ENCODE measurements at regions not wholly inside any gene's neighbourhood (a gene's known extent, or its start where the extent isn't known, plus 50 kb on each side); places are given as distances from the start of the nearest gene placed in this dataset.
"Not testable (repeated sequence)": the region's sequence is repeated elsewhere in the genome, so short reads cannot be mapped to it uniquely, and the experiment has no call there.

DNA sequence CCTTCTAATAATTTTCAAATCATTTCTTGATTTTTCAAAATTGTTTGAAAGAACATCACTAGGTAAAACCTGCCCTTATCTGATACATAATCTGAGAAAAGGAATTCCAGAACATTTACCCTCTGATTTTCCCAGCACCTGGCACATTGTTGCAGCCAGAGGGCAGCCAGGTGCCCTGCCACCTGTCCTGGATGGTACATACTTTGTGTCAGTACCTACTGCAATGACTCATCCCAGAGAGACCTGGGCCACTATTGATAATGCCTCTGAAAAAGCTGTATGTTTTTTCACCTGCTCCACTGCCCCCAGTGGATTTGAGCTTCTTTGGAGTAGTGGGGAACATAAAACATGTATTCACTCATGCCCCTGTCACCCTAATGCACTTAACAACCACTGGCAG is 648.9 kb upstream of the GBE1 start:
- no peak for DNase-seq

GRCh38 chr3:82409842-82410241 is 648.4 kb upstream of the GBE1 start:
- ATAC-seq: no peak

More for the DNA sequence above, 648.9 kb upstream of the GBE1 start:
- no peak for ATAC-seq

GRCh38 chr3:82392203-82392775 is 630.8 kb upstream of the GBE1 start:
- ATAC-seq: no peak
- DNase-seq: no peak

More at GRCh38 chr3:82409842-82410241, 648.4 kb upstream of the GBE1 start:
- no peak for DNase-seq

DNA sequence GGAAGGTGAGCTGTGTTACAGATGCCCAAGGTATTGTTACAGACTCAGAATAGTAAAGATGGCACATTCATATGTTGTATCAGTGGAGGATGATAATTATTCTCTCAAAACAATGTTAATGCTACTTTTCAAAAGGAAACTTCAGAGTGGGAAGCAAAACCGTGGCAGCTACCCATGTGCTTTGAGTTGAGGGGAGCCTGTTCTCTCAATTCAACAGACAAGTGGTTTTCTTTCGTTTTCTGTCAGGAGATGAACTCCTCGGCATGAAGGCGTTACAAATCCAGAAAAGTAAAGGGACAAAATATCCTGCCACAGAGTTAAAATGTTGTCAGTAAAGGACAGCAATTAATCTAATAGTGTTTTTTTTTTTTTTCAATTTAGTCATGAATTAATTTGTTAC is 629.4 kb upstream of the GBE1 start:
- no peak for ATAC-seq

DNA sequence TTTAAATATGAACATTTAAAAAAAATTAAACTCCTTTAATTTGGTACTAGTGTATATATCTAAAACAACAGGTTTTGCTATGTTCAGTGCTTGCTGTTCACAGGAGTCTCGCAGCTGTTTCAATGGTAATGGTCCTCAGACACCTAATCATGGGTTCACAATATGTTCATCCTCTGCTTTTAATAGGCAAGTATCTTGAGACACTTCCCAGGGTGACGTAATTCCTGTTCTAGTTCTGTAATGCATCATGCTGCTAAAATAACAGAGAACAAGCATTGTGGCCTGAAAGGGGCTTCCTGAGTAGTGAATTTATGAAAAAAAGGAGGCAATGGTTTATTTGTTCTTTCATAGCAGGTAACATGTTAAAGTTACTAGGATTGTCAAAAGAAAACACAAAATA is 625.2 kb upstream of the GBE1 start:
- DNase-seq: no peak
- no peak for ATAC-seq

More for the DNA sequence above, 629.4 kb upstream of the GBE1 start:
- no peak for DNase-seq

- no peak for DNase-seq
- ATAC-seq: no peak
Measured at GRCh38 chr3:82384181-82384580, 622.7 kb upstream of the GBE1 start.

GRCh38 chr3:82382831-82383230 is 621.4 kb upstream of the GBE1 start:
- no peak for ATAC-seq
- DNase-seq: no peak

- DNase-seq (no peak), ATAC-seq (no peak)
Measured at GRCh38 chr3:82378392-82378791, 616.9 kb upstream of the GBE1 start.

DNA sequence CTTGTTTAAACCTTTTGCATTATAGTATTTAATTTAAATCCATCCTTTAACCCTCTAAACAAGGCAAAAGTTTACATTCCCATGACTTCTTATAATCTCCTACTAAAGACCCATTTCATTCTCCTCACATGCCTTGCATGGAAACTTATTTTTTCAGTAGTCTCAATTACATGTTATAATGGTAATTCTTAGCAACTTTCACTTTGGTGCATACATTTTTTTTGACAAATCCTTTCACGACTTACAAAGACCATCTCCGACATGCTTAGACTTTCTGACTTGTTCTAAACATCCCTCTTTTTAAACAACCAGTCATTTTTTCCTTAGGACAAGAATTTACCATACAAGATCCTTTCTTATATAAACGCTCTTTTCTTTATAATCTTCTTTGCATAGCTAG is 615.4 kb upstream of the GBE1 start:
- ATAC-seq (no peak), DNase-seq (no peak)

DNA sequence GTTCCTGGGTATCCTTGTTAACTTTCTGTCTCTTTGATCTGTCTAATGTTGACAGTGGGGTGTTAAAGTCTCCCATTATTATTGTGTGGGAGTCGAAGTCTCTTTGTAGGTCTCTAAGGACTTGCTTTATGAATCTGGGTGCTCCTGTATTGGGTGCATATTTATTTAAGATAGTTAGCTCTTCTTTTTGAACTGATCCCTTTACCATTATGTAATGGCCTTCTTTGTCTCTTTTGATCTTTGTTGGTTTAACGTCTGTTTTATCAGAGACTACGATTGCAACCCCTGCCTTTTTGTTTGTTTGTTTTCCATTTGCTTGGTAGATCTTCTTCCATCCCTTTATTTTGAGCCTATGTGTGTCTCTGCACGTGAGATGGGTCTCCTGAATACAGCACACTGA is 612.4 kb upstream of the GBE1 start:
- not testable (repeated sequence) for ATAC-seq, DNase-seq

DNA sequence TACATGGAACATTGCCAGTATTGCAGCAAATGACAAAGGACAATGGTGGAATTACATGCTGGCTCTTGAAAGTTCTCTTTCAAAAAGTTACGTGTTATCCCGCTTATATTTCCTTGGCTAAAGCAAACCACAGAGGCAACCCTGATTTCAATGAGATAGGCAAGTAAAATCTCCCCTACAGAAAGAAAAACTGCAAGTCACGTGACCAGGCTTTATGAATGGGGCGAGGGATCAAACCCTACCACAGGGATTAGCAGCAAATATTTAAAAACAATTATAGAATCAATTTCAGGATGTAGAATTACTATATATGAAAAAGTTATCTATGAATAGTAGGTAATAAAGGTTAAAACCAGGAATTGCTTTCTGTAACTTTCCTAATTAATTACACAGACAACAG is 603.4 kb upstream of the GBE1 start:
- DNase-seq: no peak
- ATAC-seq: no peak

- ATAC-seq (no peak), DNase-seq (no peak)
Measured at GRCh38 chr3:82363131-82363530, 601.7 kb upstream of the GBE1 start.

GRCh38 chr3:82355228-82355627 is 593.8 kb upstream of the GBE1 start:
- no peak for DNase-seq
- no peak for ATAC-seq

GRCh38 chr3:82354228-82354627 is 592.8 kb upstream of the GBE1 start:
- no peak for ATAC-seq
- no peak for DNase-seq

DNA sequence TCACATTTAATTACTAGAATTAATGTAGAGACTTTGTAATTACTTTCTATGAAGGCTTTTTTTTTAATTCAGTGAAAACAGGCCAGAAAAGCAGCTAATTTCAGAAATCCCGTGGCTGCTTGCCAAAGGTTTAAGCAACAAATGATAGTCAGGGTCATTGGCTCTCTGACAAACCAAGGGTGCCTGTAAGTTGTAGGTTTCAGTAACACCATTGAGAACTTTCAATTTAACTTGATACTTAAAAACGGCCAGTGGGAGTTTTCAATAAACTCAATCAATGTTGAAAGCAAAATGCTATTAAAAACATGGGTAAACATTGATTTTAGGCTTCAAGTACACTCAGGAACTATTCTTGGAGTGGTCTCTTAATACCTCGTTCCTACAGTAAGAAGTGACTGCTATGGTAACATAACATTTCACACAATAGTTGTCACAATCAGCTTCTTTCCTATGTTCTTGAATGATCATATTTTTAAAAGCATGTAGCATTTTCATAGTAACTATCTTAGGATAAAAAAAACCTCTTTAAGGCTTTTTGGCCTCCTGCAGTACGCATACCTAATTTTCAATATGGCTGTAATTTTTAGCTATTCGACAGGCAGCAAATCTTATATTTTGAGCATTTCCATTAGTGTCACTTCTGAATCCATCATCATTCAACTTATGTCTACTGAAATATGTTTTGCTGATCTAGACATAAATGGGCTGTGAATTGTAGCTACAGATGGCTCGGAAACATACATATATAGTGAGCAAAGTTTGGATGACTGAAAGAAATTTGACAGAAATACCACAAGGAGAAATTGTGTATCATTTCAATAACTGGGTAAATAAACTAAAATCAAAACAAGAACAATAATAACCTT is 592.1 kb upstream of the GBE1 start:
- ATAC-seq (no peak), DNase-seq (no peak)

DNA sequence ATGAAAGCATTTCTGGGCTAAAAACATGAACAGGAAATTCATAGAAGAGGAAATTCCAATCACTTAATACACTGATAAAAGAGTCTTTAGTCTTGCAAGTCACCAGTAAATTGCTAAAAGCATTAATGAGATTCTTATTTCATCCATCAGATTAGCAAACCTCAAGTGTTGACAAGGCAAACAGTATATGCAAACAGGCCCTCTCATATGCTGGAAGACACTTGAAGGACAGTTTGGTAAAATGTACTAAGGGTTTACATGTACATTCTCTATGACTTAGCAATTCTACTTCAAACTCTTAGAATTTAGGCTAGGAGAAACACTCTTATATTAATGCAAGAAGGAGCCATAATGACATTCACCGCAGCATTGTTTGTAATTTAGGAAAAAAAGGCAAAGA is 586.1 kb upstream of the GBE1 start:
- DNase-seq: no peak

DNA sequence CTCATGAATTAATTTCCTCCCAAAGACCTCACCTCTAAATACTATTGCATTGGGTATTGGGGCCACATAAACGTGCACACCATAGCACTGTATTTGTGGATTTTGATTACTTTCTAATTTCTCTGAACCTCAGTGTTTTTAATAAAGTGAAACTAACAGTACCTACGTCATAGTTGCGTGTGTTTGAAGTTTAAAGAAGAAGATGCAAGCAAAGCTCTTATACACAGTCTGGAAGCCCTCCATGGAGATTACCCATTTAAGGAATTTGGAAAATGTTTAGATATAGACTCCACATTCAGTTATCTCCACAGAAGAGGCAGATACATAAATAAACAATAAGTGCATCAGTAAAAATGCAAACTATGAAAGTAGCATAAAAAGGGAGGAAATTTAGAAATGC is 581.1 kb upstream of the GBE1 start:
- DNase-seq: no peak
- ATAC-seq: no peak

More for the DNA sequence above, 586.1 kb upstream of the GBE1 start:
- no peak for ATAC-seq

DNA sequence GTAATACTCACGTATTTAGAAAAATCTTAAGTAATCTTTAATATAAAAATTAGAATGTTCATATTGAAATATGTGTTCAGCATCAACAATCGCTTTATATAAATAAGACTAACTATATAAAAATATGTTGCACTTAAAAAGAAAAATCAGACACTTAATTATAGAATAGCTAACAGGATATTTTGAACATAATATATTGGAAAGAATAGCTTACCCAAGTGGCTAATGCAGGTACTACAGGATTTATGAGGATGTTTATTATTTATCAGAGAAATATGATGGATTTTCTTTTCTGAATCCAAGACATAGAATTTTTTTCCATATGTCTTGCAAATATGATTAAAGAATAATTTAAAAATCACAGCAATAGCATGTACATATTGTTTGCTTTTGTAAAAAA is 567.9 kb upstream of the GBE1 start:
- ATAC-seq (no peak), DNase-seq (no peak)

- no peak for DNase-seq
- ATAC-seq: no peak
Measured at GRCh38 chr3:82311901-82312300, 550.5 kb upstream of the GBE1 start.

- no peak for DNase-seq
Measured at GRCh38 chr3:82308755-82309154, 547.3 kb upstream of the GBE1 start.

GRCh38 chr3:82306189-82306588 is 544.7 kb upstream of the GBE1 start:
- ATAC-seq: no peak
- no peak for DNase-seq

More at GRCh38 chr3:82308755-82309154, 547.3 kb upstream of the GBE1 start:
- ATAC-seq: no peak

- DNase-seq (no peak), ATAC-seq (no peak)
Measured at GRCh38 chr3:82294609-82295008, 533.2 kb upstream of the GBE1 start.

DNA sequence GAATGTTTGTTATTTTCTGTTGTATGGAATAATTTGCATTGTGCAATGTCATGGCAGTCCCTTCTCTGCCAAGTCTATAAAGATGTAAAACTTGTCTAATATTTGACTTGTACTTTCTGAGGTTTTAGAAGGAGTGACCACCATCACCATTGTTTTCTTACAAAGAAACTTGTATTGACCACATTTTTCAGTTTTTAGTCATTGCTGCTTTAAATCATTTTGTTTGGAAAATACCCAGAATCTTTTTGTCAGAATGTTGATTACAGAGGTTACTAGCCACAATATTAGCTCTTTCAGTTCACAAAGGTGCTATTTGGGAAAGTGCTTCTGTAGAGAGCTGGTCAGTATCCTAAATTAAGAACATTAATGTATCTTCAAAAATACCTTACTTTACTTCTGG is 532.4 kb upstream of the GBE1 start:
- ATAC-seq (no peak), DNase-seq (no peak)

GRCh38 chr3:82293435-82293834 is 532.0 kb upstream of the GBE1 start:
- ATAC-seq: no peak
- no peak for DNase-seq

All from stimulated activated naive CD8-positive, alpha-beta T cell treated with anti-CD3 and anti-CD28 coated beads, Interleukin-15, Interleukin-2, amounts not matched to agents 100 U/mL and 50 U/mL, for 24 hours (primary cell).